Chondrocyte (in vitro differentiated cells): ENCODE measurements at regions not wholly inside any gene's neighbourhood (a gene's known extent, or its start where the extent isn't known, plus 50 kb on each side); places are given as distances from the start of the nearest gene placed in this dataset.

Experiments
- DNase-seq: peaks from one replicate; pipeline ENCODE4 v3.0.0; 2021; ENCODE audit warnings: mixed read lengths, low spot score
- H3K27ac Mint-ChIP-seq: one replicate; pipeline ENCODE4 v1.8.0; 2021; ENCODE audit warnings: mild to moderate bottlenecking, moderate library complexity, mixed read lengths; ENCODE audit not compliant: unreplicated experiment
- H3K27me3 Mint-ChIP-seq: 2 replicates; pipeline ENCODE4 v1.8.0; 2021; ENCODE audit warnings: low read depth, mixed read lengths
- H3K36me3 Mint-ChIP-seq: 2 replicates; pipeline ENCODE4 v1.8.0; 2021; ENCODE audit warnings: low read depth, mixed read lengths
- H3K4me1 Mint-ChIP-seq: 2 replicates; pipeline ENCODE4 v1.8.0; 2021; ENCODE audit warnings: low read depth, mild to moderate bottlenecking, mixed read lengths
- H3K4me3 Mint-ChIP-seq: one replicate; pipeline ENCODE4 v1.8.0; 2021; ENCODE audit warnings: mild to moderate bottlenecking, moderate library complexity, mixed read lengths; ENCODE audit not compliant: unreplicated experiment
- H3K9me3 Mint-ChIP-seq: 2 replicates; pipeline ENCODE4 v1.8.0; 2021; ENCODE audit warnings: low read depth, mixed read lengths
- CTCF ChIP-seq: fragments of 200-600 bp; sonication (generic); IDR thresholded peaks from 2 replicates; pipeline ENCODE4 v1.5.0; 2021; ENCODE audit warnings: antibody characterized with exemption, mild to moderate bottlenecking, moderate library complexity

- no peaks in the 10 kb centered on the region for H3K9me3 Mint-ChIP-seq
- H3K27me3 Mint-ChIP-seq: peaks cover 1% of the 10 kb centered on the region
- no peak overlapping the region for H3K4me3 Mint-ChIP-seq
- no peak for DNase-seq
- no peak overlapping the region for H3K27ac Mint-ChIP-seq
- no peak for TF ChIP-seq CTCF
- no peaks in the 10 kb centered on the region for H3K4me1 Mint-ChIP-seq
- H3K36me3 Mint-ChIP-seq: no peaks in the 10 kb centered on the region
Measured at GRCh38 chr5:152844713-152845112, 439.6 kb upstream of the NMUR2 start.

- Mint-ChIP-seq H3K4me3 (no peak overlapping the region), H3K4me1 (no peaks in the 10 kb centered on the region), H3K36me3 (no peaks in the 10 kb centered on the region), H3K27me3 (peaks cover 2% of the 10 kb centered on the region), H3K27ac (no peak overlapping the region), H3K9me3 (no peaks in the 10 kb centered on the region)
- TF ChIP-seq CTCF: no peak
- DNase-seq: no peak
Measured at GRCh38 chr5:152853361-152853760, 448.3 kb upstream of the NMUR2 start.

GRCh38 chr5:152855441-152855840, 450.4 kb upstream of the NMUR2 start:
- TF ChIP-seq CTCF: no peak
- no peak overlapping the region for H3K27ac Mint-ChIP-seq
- H3K4me3 Mint-ChIP-seq: no peak overlapping the region
- peaks cover 2% of the 10 kb centered on the region for H3K27me3 Mint-ChIP-seq
- no peaks in the 10 kb centered on the region for H3K36me3 Mint-ChIP-seq
- H3K9me3 Mint-ChIP-seq: no peaks in the 10 kb centered on the region
- no peak for DNase-seq
- no peaks in the 10 kb centered on the region for H3K4me1 Mint-ChIP-seq

GRCh38 chr5:152861231-152861630, 456.2 kb upstream of the NMUR2 start:
- Mint-ChIP-seq H3K27me3 (no peaks in the 10 kb centered on the region), H3K4me1 (no peaks in the 10 kb centered on the region), H3K36me3 (no peaks in the 10 kb centered on the region), H3K9me3 (no peaks in the 10 kb centered on the region), H3K27ac (no peak overlapping the region), H3K4me3 (no peak overlapping the region)
- DNase-seq: no peak
- TF ChIP-seq CTCF: no peak

- H3K27ac Mint-ChIP-seq: no peak overlapping the region
Measured at GRCh38 chr5:152864447-152864846, 459.4 kb upstream of the NMUR2 start.

More at GRCh38 chr5:152864447-152864846, 459.4 kb upstream of the NMUR2 start:
- no peak for TF ChIP-seq CTCF
- DNase-seq: no peak
- H3K4me1 Mint-ChIP-seq: no peaks in the 10 kb centered on the region
- no peak overlapping the region for H3K4me3 Mint-ChIP-seq
- H3K9me3 Mint-ChIP-seq: no peaks in the 10 kb centered on the region
- H3K36me3 Mint-ChIP-seq: no peaks in the 10 kb centered on the region
- H3K27me3 Mint-ChIP-seq: no peaks in the 10 kb centered on the region
